DOHH2 (cell line): ENCODE measurements at regions not wholly inside any gene's neighbourhood (a gene's known extent, or its start where the extent isn't known, plus 50 kb on each side); places are given as distances from the start of the nearest gene placed in this dataset.

Source experiments
- H3F3A ChIP-seq: fragments of 200-600 bp; sonication (generic), shearing (Covaris generic); 2 replicates; pipeline ENCODE4 v1.6.0; 2016; ENCODE audit warnings: antibody characterized with exemption, mild to moderate bottlenecking; ENCODE audit not compliant: control insufficient read depth, insufficient read depth
- H3K27ac ChIP-seq: fragments of 200-600 bp; sonication (generic); 2 replicates; pipeline ENCODE4 v1.5.1; 2014; ENCODE audit warnings: low read depth, mild to moderate bottlenecking, low read length, moderate library complexity
- H3K27me3 ChIP-seq: fragments of 200-600 bp; sonication (generic); 2 replicates; pipeline ENCODE4 v1.6.1; 2014; ENCODE audit warnings: mild to moderate bottlenecking, low read length, mixed read lengths; ENCODE audit not compliant: control insufficient read depth
- H3K36me3 ChIP-seq: fragments of 200-600 bp; sonication (generic); 2 replicates; pipeline ENCODE4 v1.6.1; 2014; ENCODE audit warnings: mild to moderate bottlenecking, low read length, moderate library complexity, mixed read lengths; ENCODE audit not compliant: control insufficient read depth
- H3K4me1 ChIP-seq: fragments of 200-600 bp; sonication (generic); 2 replicates; pipeline ENCODE4 v1.6.1; 2014; ENCODE audit warnings: mild to moderate bottlenecking, low read length, mixed read lengths; ENCODE audit not compliant: control insufficient read depth
- H3K4me2 ChIP-seq: fragments of 200-600 bp; sonication (generic); 2 replicates; pipeline ENCODE4 v1.6.0; 2014; ENCODE audit warnings: mild to moderate bottlenecking, low read length, moderate library complexity
- H3K4me3 ChIP-seq: fragments of 200-600 bp; sonication (generic); 2 replicates; pipeline ENCODE4 v1.5.1; 2014; ENCODE audit warnings: mild to moderate bottlenecking, low read length, mixed read lengths
- H3K79me2 ChIP-seq: fragments of 200-600 bp; sonication (generic); 2 replicates; pipeline ENCODE4 v1.6.1; 2014; ENCODE audit warnings: mild to moderate bottlenecking, low read length, mixed read lengths; ENCODE audit not compliant: control insufficient read depth
- H3K9me2 ChIP-seq: fragments of 200-600 bp; sonication (generic); replicated peaks from 2 replicates; pipeline ENCODE4 v1.6.1; 2014; ENCODE audit warnings: mild to moderate bottlenecking, low read length, mixed read lengths; ENCODE audit not compliant: control insufficient read depth
- H3K9me3 ChIP-seq: fragments of 200-600 bp; sonication (generic); 2 replicates; pipeline ENCODE4 v1.6.1; 2014; ENCODE audit warnings: antibody characterized with exemption, low read length, mixed read lengths; ENCODE audit not compliant: control insufficient read depth, insufficient read depth
- H4K20me1 ChIP-seq: fragments of 200-600 bp; sonication (generic); 2 replicates; pipeline ENCODE4 v1.6.0; 2014; ENCODE audit warnings: low read depth, mild to moderate bottlenecking, antibody characterized with exemption, low read length, moderate library complexity; ENCODE audit not compliant: control insufficient read depth, insufficient read depth
- CTCF ChIP-seq: fragments of 200-600 bp; sonication (generic); IDR thresholded peaks from one replicate; pipeline ENCODE4 v1.5.1; 2014; ENCODE audit warnings: antibody characterized with exemption, mild to moderate bottlenecking, low read depth, low read length; ENCODE audit not compliant: poor library complexity, severe bottlenecking
- EZH2phosphoT487 ChIP-seq: fragments of 200-600 bp; sonication (generic); IDR thresholded peaks from 2 replicates; pipeline ENCODE4 v1.6.1; 2017; ENCODE audit warnings: borderline replicate concordance, mild to moderate bottlenecking, antibody characterized with exemption, low read length, moderate library complexity, mixed read lengths

- no peak for TF ChIP-seq EZH2phosphoT487
- TF ChIP-seq CTCF, result no peak
- Histone ChIP-seq H3K79me2 (no peaks in the 10 kb centered on the region), H3K4me1 (no peaks in the 10 kb centered on the region), H3K4me2 (no peak overlapping the region), H3K36me3 (no peaks in the 10 kb centered on the region), H3K4me3 (no peak overlapping the region), H3K9me2 (no peaks in the 10 kb centered on the region), H4K20me1 (no peaks in the 10 kb centered on the region), H3K9me3 (no peaks in the 10 kb centered on the region), H3K27me3 (0 out of 2 replicates have a peak, but pooled peaks cover 11% of the 10 kb centered on the region), H3K27ac (no peak overlapping the region), H3F3A (no peaks in the 10 kb centered on the region)
Observed at GRCh38 chr2:224325941-224326340, 76.0 kb downstream of the FAM124B start.

- Histone ChIP-seq H3K27ac (no peak overlapping the region), H3K9me2 (no peaks in the 10 kb centered on the region), H3K4me1 (no peaks in the 10 kb centered on the region), H3K79me2 (no peaks in the 10 kb centered on the region), H4K20me1 (no peaks in the 10 kb centered on the region), H3K4me2 (no peak overlapping the region), H3K27me3 (peaks cover 15% of the 10 kb centered on the region; the same call in 1 of the 2 replicates), H3K36me3 (no peaks in the 10 kb centered on the region), H3F3A (no peaks in the 10 kb centered on the region), H3K9me3 (no peaks in the 10 kb centered on the region), H3K4me3 (no peak overlapping the region)
- TF ChIP-seq EZH2phosphoT487 (no peak), CTCF (no peak)
Observed at GRCh38 chr2:224324604-224325003, 77.3 kb downstream of the FAM124B start.

GRCh38 chr2:224320660-224321059 lies 81.2 kb downstream of the FAM124B start:
- no peaks in the 10 kb centered on the region for H3F3A ChIP-seq
- H3K27ac ChIP-seq, result no peak overlapping the region
- H3K4me3 ChIP-seq, result no peak overlapping the region
- H4K20me1 ChIP-seq, result no peaks in the 10 kb centered on the region
- no peaks in the 10 kb centered on the region for H3K79me2 ChIP-seq
- H3K36me3 ChIP-seq, result no peaks in the 10 kb centered on the region
- H3K27me3 ChIP-seq, result peaks cover 15% of the 10 kb centered on the region; the same call in 1 of the 2 replicates
- H3K4me2 ChIP-seq, result no peak overlapping the region
- TF ChIP-seq EZH2phosphoT487 (no peak), CTCF (no peak)
- H3K9me2 ChIP-seq, result no peaks in the 10 kb centered on the region
- H3K4me1 ChIP-seq, result no peaks in the 10 kb centered on the region
- no peaks in the 10 kb centered on the region for H3K9me3 ChIP-seq
